RCC 7860 (cell line): ENCODE measurements at regions not wholly inside any gene's neighbourhood (a gene's known extent, or its start where the extent isn't known, plus 50 kb on each side); places are given as distances from the start of the nearest gene placed in this dataset.
"Not testable (repeated sequence)": the region's sequence is repeated elsewhere in the genome, so short reads cannot be mapped to it uniquely, and the experiment has no call there.

Experiments
- DNase-seq: peaks from one replicate; pipeline ENCODE4 v3.0.0-alpha.2; 2015; ENCODE audit warnings: low spot score
- FAIRE-seq: peaks from 2 replicates; lab custom pipeline; 2012; peaks lifted over from hg19 to GRCh38; lab: Jason Lieb, UNC

DNA sequence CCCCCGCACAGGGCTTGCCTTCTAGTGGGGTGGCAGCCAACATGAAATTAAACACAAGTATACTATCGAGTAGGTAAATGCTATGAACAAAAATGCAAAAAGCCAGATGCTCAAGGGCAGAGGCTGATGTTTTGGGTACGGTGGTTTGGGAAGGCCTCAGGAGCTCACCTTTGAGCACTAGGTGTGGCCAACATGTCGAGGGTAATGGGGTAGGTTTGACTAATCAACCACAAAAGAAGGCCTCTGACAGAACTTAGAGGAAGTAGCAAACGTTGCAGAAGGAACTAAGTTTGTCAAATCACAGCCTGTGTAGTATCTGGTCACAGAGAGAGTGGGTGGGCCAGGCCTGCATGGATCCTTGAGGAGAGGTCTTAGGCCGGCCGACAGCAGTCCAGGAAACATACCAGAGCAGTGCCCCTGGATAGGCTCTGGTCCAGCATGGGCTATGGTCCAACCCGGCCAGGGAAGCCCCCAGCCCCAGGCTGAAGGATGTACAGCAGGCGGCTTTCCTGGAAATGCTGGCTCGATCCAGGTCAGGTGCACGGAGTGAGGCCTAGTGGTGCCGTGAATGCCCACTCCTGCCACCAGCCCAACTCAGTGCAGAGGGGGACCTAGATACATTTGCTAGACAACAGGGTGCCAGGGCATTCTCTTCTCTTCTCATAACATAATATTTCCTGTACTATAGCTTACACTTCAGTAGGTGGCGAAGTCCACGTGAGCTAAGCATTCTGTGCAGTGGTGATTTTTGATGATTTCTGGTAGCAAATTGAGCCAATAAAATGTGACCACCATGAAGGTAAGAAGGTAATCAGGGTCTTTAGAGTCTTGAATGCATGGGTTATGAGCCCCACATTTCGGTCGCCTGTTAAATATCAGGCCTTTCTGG, 56.3 kb upstream of the CD93 start:
- DNase-seq, result no peak
- no peak for FAIRE-seq

GRCh38 chr20:23141450-23142161, 55.5 kb upstream of the CD93 start:
- no peak for DNase-seq
- no peak for FAIRE-seq

DNA sequence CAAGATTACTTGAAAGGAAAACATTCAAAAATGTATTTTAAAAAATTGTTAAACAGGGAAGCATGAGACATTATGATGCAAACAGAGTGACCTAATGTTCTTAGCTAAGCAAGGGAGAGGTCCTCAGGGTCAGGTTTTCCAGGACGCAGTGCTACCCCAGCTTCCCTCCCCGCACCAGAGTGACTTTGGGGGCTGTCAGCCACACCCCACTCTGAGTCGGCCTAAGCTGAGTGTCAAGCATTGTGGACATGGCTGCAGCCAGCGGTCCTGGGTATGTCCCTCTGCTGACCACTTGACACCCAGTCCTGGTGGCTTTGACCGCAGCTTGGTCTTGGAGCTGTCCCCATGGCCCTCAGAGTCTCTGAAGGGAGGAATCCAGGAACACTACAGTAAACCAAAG, 54.9 kb upstream of the CD93 start:
- DNase-seq (no peak), FAIRE-seq (no peak)

GRCh38 chr20:23139984-23140383, 53.9 kb upstream of the CD93 start:
- not testable (repeated sequence) for FAIRE-seq, DNase-seq

DNA sequence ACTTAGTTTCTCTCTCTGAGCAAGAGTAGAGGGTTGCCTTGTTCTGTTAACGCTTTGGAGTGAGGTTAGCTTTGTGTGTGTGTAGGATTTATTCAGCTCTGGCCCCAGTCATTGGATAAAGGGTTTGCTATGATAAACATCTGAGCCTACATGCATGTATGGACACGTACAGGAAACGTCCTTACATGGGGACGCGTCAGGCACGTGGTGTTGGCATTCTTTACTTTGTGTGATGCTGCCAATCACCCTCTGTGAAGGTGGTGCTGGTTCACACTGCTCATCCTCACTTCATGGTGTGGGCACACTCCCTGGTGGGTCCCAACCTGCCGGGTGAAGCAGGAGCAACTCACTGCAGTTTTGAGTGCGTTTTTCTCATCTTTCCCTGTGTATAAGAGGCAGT, 53.4 kb upstream of the CD93 start:
- FAIRE-seq (no peak), DNase-seq (no peak)

- no peak for DNase-seq
- FAIRE-seq, result no peak
Measured at GRCh38 chr20:23138682-23139081, 52.6 kb upstream of the CD93 start.

DNA sequence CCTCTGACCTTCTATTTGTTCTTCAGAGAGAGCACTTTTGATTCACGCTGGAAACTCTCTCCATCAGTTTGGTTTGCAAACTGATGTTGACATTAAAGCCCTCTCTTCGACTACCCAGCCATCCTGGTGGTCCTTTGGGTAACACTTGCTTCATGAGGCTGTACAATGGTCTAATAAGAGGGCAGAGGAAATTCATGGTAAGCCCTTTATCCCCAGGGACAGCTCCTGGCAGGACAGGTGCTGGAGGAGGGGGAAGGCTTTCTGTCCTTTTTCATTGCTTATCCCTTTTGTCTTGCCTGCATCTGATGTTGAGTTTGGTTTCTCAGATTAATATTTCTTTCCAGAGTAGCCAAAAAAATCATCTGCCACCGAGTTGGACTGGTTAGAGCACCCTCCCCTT, 52.1 kb upstream of the CD93 start:
- FAIRE-seq (no peak), DNase-seq (no peak)

GRCh38 chr20:23136893-23137745, 51.0 kb upstream of the CD93 start:
- no peak for DNase-seq
- no peak for FAIRE-seq

GRCh38 chr20:23135449-23136420, 49.6 kb upstream of the CD93 start:
- FAIRE-seq (no peak), DNase-seq (no peak)
